ENCODE measurements at regions not wholly inside any gene's neighbourhood (a gene's known extent, or its start where the extent isn't known, plus 50 kb on each side); places are given as distances from the start of the nearest gene placed in this dataset.

GRCh38 chr9:26313108-26313507, 579.5 kb downstream of the CAAP1 start:
- no peak for DNase-seq (ENCODE audit: low spot score)

GRCh38 chr9:26311463-26311995, 581.1 kb downstream of the CAAP1 start:
- no peak for DNase-seq (ENCODE audit: low spot score)

GRCh38 chr9:26310294-26310693, 582.3 kb downstream of the CAAP1 start:
- no peak for DNase-seq (ENCODE audit: low spot score)

GRCh38 chr9:26308328-26308727, 584.3 kb downstream of the CAAP1 start:
- peak; percentile 18 for DNase-seq (ENCODE audit: low spot score)

- no peak for DNase-seq (ENCODE audit: low spot score)
Observed at GRCh38 chr9:26301659-26302058, 590.9 kb downstream of the CAAP1 start.

GRCh38 chr9:26301046-26301445, 591.6 kb downstream of the CAAP1 start:
- DNase-seq (ENCODE audit: low spot score) = no peak

- no peak for DNase-seq (ENCODE audit: low spot score)
Observed at GRCh38 chr9:26296910-26297572, 595.6 kb downstream of the CAAP1 start.

GRCh38 chr9:26292943-26293342, 599.7 kb downstream of the CAAP1 start:
- DNase-seq (ENCODE audit: low spot score) = no peak

GRCh38 chr9:26271495-26272122, 593.4 kb upstream of the TUSC1 start:
- no peak for DNase-seq (ENCODE audit: low spot score)

- DNase-seq (ENCODE audit: low spot score) = no peak
Observed at GRCh38 chr9:26266146-26266793, 588.0 kb upstream of the TUSC1 start.

- peak; percentile 65 for DNase-seq (ENCODE audit: low spot score)
Observed at GRCh38 chr9:26264709-26265601, 586.7 kb upstream of the TUSC1 start.

- DNase-seq (ENCODE audit: low spot score) = no peak
Observed at GRCh38 chr9:26263478-26263877, 585.2 kb upstream of the TUSC1 start.

GRCh38 chr9:26262421-26263107, 584.3 kb upstream of the TUSC1 start:
- no peak for DNase-seq (ENCODE audit: low spot score)

GRCh38 chr9:26261503-26262330, 583.5 kb upstream of the TUSC1 start:
- DNase-seq (ENCODE audit: low spot score) = peak; percentile 89

GRCh38 chr9:26260238-26260637, 582.0 kb upstream of the TUSC1 start:
- DNase-seq (ENCODE audit: low spot score) = peak; percentile 49

GRCh38 chr9:26247861-26248260, 569.6 kb upstream of the TUSC1 start:
- no peak for DNase-seq (ENCODE audit: low spot score)

GRCh38 chr9:26244661-26245451, 566.6 kb upstream of the TUSC1 start:
- no peak for DNase-seq (ENCODE audit: low spot score)

GRCh38 chr9:26243726-26244125, 565.5 kb upstream of the TUSC1 start:
- peak; percentile 30 for DNase-seq (ENCODE audit: low spot score)

GRCh38 chr9:26243029-26243697, 564.9 kb upstream of the TUSC1 start:
- no peak for DNase-seq (ENCODE audit: low spot score)
